H1 (cell line): ENCODE measurements at regions not wholly inside any gene's neighbourhood (a gene's known extent, or its start where the extent isn't known, plus 50 kb on each side); places are given as distances from the start of the nearest gene placed in this dataset.

Source experiments
- CTCF ChIA-PET: fragments of 300-600 bp; sonication (Branson Sonifier 250); formaldehyde crosslinking; loops from one replicate; lab custom pipeline; 2021; ENCODE audit not compliant: partially characterized antibody; lab: Charles Lee
- POLR2A ChIA-PET: fragments of 300-600 bp; sonication (Branson Sonifier 250); formaldehyde crosslinking; loops from one replicate; lab custom pipeline; 2021; ENCODE audit warnings: inconsistent platforms; ENCODE audit not compliant: partially characterized antibody; lab: Charles Lee
- DNase-seq, 2 experiments: peaks; one replicate each; pipeline versions ENCODE4 v3.0.0 to v3.0.0-alpha.2; 2010 to 2022; ENCODE audit warnings: low spot score in 2 of 2, low read depth in 1 of 2, mixed read lengths in 1 of 2
- FAIRE-seq: peaks from 2 replicates; lab custom pipeline; 2011; peaks lifted over from hg19 to GRCh38; lab: Jason Lieb, UNC
- H2AFZ ChIP-seq: 2 replicates; pipeline ENCODE4 v1.8.1; 2012; ENCODE audit warnings: low read length, inconsistent platforms
- H2AK5ac ChIP-seq: 2 replicates; pipeline ENCODE4 v1.6.1; 2013; ENCODE audit warnings: low read depth, low read length
- H2BK120ac ChIP-seq: replicated peaks from 2 replicates; pipeline ENCODE3; 2013; ENCODE audit warnings: low read depth, low read length, inconsistent platforms
- H2BK12ac ChIP-seq: 2 replicates; pipeline ENCODE4 v1.6.1; 2013; ENCODE audit warnings: low read depth, low read length
- H2BK15ac ChIP-seq: 2 replicates; pipeline ENCODE4 v1.6.1; 2013; ENCODE audit warnings: low read length
- H2BK20ac ChIP-seq: 2 replicates; pipeline ENCODE4 v1.6.1; 2013; ENCODE audit warnings: low read length
- H2BK5ac ChIP-seq: 2 replicates; pipeline ENCODE4 v1.6.1; 2013; ENCODE audit warnings: low read depth, low read length
- H3K14ac ChIP-seq: 2 replicates; pipeline ENCODE4 v1.6.1; 2013; ENCODE audit warnings: inconsistent platforms; ENCODE audit not compliant: insufficient read length
- H3K18ac ChIP-seq: 2 replicates; pipeline ENCODE4 v1.6.1; 2013; ENCODE audit warnings: low read length; ENCODE audit errors: extremely low read depth
- H3K23ac ChIP-seq: 2 replicates; pipeline ENCODE4 v1.6.1; 2013; ENCODE audit warnings: inconsistent platforms; ENCODE audit not compliant: insufficient read length
- H3K23me2 ChIP-seq: 2 replicates; pipeline ENCODE4 v1.6.1; 2013; ENCODE audit warnings: low read depth, low read length
- H3K27ac ChIP-seq: 2 replicates; pipeline ENCODE4 v1.6.1; 2011; ENCODE audit warnings: low read depth, low read length, inconsistent platforms
- H3K27me3 ChIP-seq, 4 experiments: replicated peaks in 1 of 4; 1 replicate in 1 of 4; 2 replicates in 3 of 4; pipeline versions ENCODE4 v1.6.1 to v1.8.1; 2011 to 2013; ENCODE audit warnings: low read length in 3 of 4, mild to moderate bottlenecking in 3 of 4, inconsistent platforms in 2 of 4, mixed read lengths in 2 of 4, moderate library complexity in 1 of 4; ENCODE audit not compliant: control insufficient read depth in 3 of 4, insufficient read depth in 3 of 4; ENCODE audit errors: extremely low read depth in 1 of 4
- H3K36me3 ChIP-seq, 4 experiments: 2 replicates each; pipeline versions ENCODE4 v1.6.1 to v1.8.1; 2011 to 2013; ENCODE audit warnings: mild to moderate bottlenecking in 4 of 4, low read length in 3 of 4, moderate library complexity in 2 of 4, control low read depth in 1 of 4, inconsistent platforms in 1 of 4; ENCODE audit not compliant: insufficient read depth in 4 of 4, control insufficient read depth in 2 of 4
- H3K4ac ChIP-seq: replicated peaks from 2 replicates; pipeline ENCODE3; 2013; ENCODE audit warnings: low read length, low read depth, mixed read lengths, inconsistent platforms; ENCODE audit not compliant: insufficient read length
- H3K4me1 ChIP-seq, 4 experiments: replicated peaks in 1 of 4; 1 replicate in 1 of 4; 2 replicates in 3 of 4; pipeline versions ENCODE4 v1.6.1 to v1.8.1; 2011 to 2013; ENCODE audit warnings: low read length in 3 of 4, inconsistent platforms in 2 of 4, mixed read lengths in 1 of 4; ENCODE audit not compliant: insufficient read depth in 4 of 4, control insufficient read depth in 3 of 4
- H3K4me2 ChIP-seq, 2 experiments: 2 replicates each; pipeline versions ENCODE4 v1.6.1 to v1.8.1; 2011 to 2013; ENCODE audit warnings: low read depth in 2 of 2, low read length in 2 of 2, control low read depth in 1 of 2, inconsistent platforms in 1 of 2, mild to moderate bottlenecking in 1 of 2; ENCODE audit not compliant: insufficient read depth in 1 of 2
- H3K4me3 ChIP-seq, 4 experiments: fragments of 200-600, 300-600 bp in 1 of 4; sonication (generic), shearing (Covaris generic), sonication (Bioruptor Twin) in 1 of 4; 2 replicates each; pipeline versions ENCODE4 v1.5.1 to v1.8.1; 2011 to 2016; ENCODE audit warnings: low read length in 4 of 4, low read depth in 3 of 4, control low read depth in 2 of 4, inconsistent platforms in 2 of 4, mild to moderate bottlenecking in 2 of 4, mixed read lengths in 1 of 4, moderate library complexity in 1 of 4; ENCODE audit not compliant: insufficient read depth in 2 of 4; ENCODE audit errors: extremely low read depth in 1 of 4
- H3K56ac ChIP-seq: replicated peaks from 2 replicates; pipeline ENCODE3; 2013; ENCODE audit warnings: low read depth, mild to moderate bottlenecking, mixed read lengths, low read length, inconsistent platforms; ENCODE audit not compliant: insufficient read length
- H3K79me1 ChIP-seq: 2 replicates; pipeline ENCODE4 v1.6.1; 2013; ENCODE audit warnings: low read depth, low read length, control low read depth
- H3K79me2 ChIP-seq, 2 experiments: 2 replicates each; pipeline versions ENCODE4 v1.6.1 to v1.8.1; 2012 to 2013; ENCODE audit warnings: low read length in 2 of 2, mild to moderate bottlenecking in 2 of 2, inconsistent platforms in 1 of 2; ENCODE audit not compliant: insufficient read depth in 2 of 2, control insufficient read depth in 1 of 2
- H3K9ac ChIP-seq, 4 experiments: replicated peaks in 1 of 4; 1 replicate in 1 of 4; 2 replicates in 3 of 4; pipeline versions ENCODE4 v1.6.1 to v1.8.1; 2011 to 2013; ENCODE audit warnings: low read depth in 3 of 4, low read length in 3 of 4, control low read depth in 2 of 4, mild to moderate bottlenecking in 2 of 4, moderate library complexity in 2 of 4, inconsistent platforms in 1 of 4; ENCODE audit errors: extremely low read depth in 1 of 4
- H3K9me3 ChIP-seq, 2 experiments: 2 replicates each; pipeline versions ENCODE4 v1.6.1 to v1.8.1; 2012 to 2013; ENCODE audit warnings: mild to moderate bottlenecking in 2 of 2, moderate library complexity in 2 of 2, control low read depth in 1 of 2, inconsistent platforms in 1 of 2, low read depth in 1 of 2, low read length in 1 of 2, mixed read lengths in 1 of 2; ENCODE audit not compliant: insufficient read depth in 2 of 2
- H4K20me1 ChIP-seq, 2 experiments: replicated peaks in 1 of 2; 2 replicates each; pipeline versions ENCODE3 to v1.8.1; 2011 to 2013; ENCODE audit warnings: inconsistent platforms in 2 of 2, low read length in 2 of 2, mild to moderate bottlenecking in 1 of 2; ENCODE audit not compliant: insufficient read depth in 2 of 2, control insufficient read depth in 1 of 2
- H4K5ac ChIP-seq: 2 replicates; pipeline ENCODE4 v1.6.1; 2013; ENCODE audit warnings: low read length, low read depth, mixed read lengths, inconsistent platforms; ENCODE audit not compliant: insufficient read length
- H4K8ac ChIP-seq: 2 replicates; pipeline ENCODE4 v1.8.0; 2013; ENCODE audit warnings: mild to moderate bottlenecking, moderate library complexity, low read length, inconsistent platforms; ENCODE audit not compliant: insufficient read depth; ENCODE audit errors: extremely low read depth
- H4K91ac ChIP-seq: replicated peaks from 2 replicates; pipeline ENCODE3; 2013; ENCODE audit warnings: low read length, mixed read lengths, inconsistent platforms; ENCODE audit not compliant: insufficient read length
- CEBPB ChIP-seq: IDR thresholded peaks from 2 replicates; pipeline ENCODE4 v1.6.1; 2012; ENCODE audit warnings: low read depth, low read length
- CHD2 ChIP-seq: IDR thresholded peaks from 2 replicates; pipeline ENCODE4 v1.6.1; 2012; ENCODE audit warnings: low read length, improper control_type of control experiment
- EP300 ChIP-seq, 2 experiments: IDR thresholded peaks; 1 replicate in 1 of 2; 2 replicates in 1 of 2; pipeline ENCODE4 v1.6.1; 2011 to 2012; ENCODE audit warnings: low read depth in 2 of 2, low read length in 2 of 2, mild to moderate bottlenecking in 2 of 2, borderline replicate concordance in 1 of 2, inconsistent platforms in 1 of 2, moderate library complexity in 1 of 2
- GTF2F1 ChIP-seq: IDR thresholded peaks from 2 replicates; pipeline ENCODE4 v1.6.1; 2012; ENCODE audit warnings: low read depth, low read length, improper control_type of control experiment, borderline replicate concordance
- JUN ChIP-seq: IDR thresholded peaks from 2 replicates; pipeline ENCODE4 v1.6.1; 2011; ENCODE audit warnings: low read depth, mild to moderate bottlenecking, improper control_type of control experiment, low read length
- KDM4A ChIP-seq: IDR thresholded peaks from one replicate; pipeline ENCODE4 v1.7.1; 2012; ENCODE audit warnings: low read depth, mild to moderate bottlenecking, moderate library complexity, low read length, inconsistent platforms; ENCODE audit not compliant: severe bottlenecking
- RAD21 ChIP-seq, 2 experiments: IDR thresholded peaks in 1 of 2; conservative IDR thresholded peaks in 1 of 2; 2 replicates each; pipeline ENCODE4 v1.6.1; 2011; ENCODE audit warnings: low read depth in 2 of 2, low read length in 2 of 2, improper control_type of control experiment in 1 of 2, inconsistent platforms in 1 of 2, mild to moderate bottlenecking in 1 of 2, moderate library complexity in 1 of 2
- SIRT6 ChIP-seq: IDR thresholded peaks from one replicate; pipeline ENCODE4 v1.7.1; 2012; ENCODE audit warnings: low read length, inconsistent platforms
- SP2 ChIP-seq: IDR thresholded peaks from 2 replicates; pipeline ENCODE4 v1.6.1; 2012; ENCODE audit warnings: mild to moderate bottlenecking, low read length, inconsistent platforms
- SP4 ChIP-seq: IDR thresholded peaks from 2 replicates; pipeline ENCODE4 v1.6.1; 2012; ENCODE audit warnings: low read length, inconsistent platforms
- SUZ12 ChIP-seq: fragments of 200-600 bp; sonication (generic); IDR thresholded peaks from 2 replicates; pipeline ENCODE4 v1.6.1; 2012; ENCODE audit warnings: mild to moderate bottlenecking, inconsistent platforms, low read length, moderate library complexity, mixed read lengths
- TCF12 ChIP-seq: IDR thresholded peaks from 2 replicates; pipeline ENCODE4 v1.6.1; 2011; ENCODE audit warnings: low read depth, mild to moderate bottlenecking, low read length
- TEAD4 ChIP-seq: IDR thresholded peaks from 2 replicates; pipeline ENCODE4 v1.6.1; 2012; ENCODE audit warnings: low read depth, low read length, inconsistent platforms, mixed read lengths
- YY1 ChIP-seq: IDR thresholded peaks from 2 replicates; pipeline ENCODE4 v1.6.1; 2011; ENCODE audit warnings: low read depth, mild to moderate bottlenecking, low read length
- WGBS, 2 experiments: shearing (Covaris generic) in 1 of 2; methylation state at CpG; one replicate each; pipeline versions ENCODE4 v1.1.6 to v1.1.7; 2013 to 2015; ENCODE audit warnings: low lambda C conversion rate in 2 of 2, mixed read lengths in 2 of 2, inconsistent platforms in 1 of 2, low coverage in 1 of 2, missing lambda C conversion rate in 1 of 2; ENCODE audit not compliant: insufficient replicate concordance in 2 of 2, insufficient coverage in 1 of 2, insufficient read length in 1 of 2; ENCODE audit errors: extremely low coverage in 1 of 2, missing lambda C conversion rate in 1 of 2; 5-methylcytosine and 5-hydroxymethylcytosine counted together

- H4K5ac ChIP-seq = no peak overlapping the region
- no peak overlapping the region for H3K4me2 ChIP-seq
- ChIA-PET POLR2A (interaction anchor here (1.3 kb wide), 1 partner anchor 9 kb away, joined by 3 read pairs; no protein-coding TSS in a partner anchor), CTCF (interaction anchor here (1.0 to 1.6 kb wide), 8 partner anchors 9 to 131 kb away, joined by 3 to 9 read pairs (median 5); no protein-coding TSS in a partner anchor)
- H3K23ac ChIP-seq = no peak overlapping the region
- peaks cover 0 to 29% (median 27%) of the 10 kb centered on the region in 4 experiments; a peak in 6 of 7 replicates for H3K27me3 ChIP-seq
- H3K56ac ChIP-seq = no peak overlapping the region
- H2AK5ac ChIP-seq = peak overlapping the region; percentile 84; the same call in 1 of the 2 replicates
- no peak overlapping the region for H2BK120ac ChIP-seq
- H4K8ac ChIP-seq = no peak overlapping the region
- no peaks in the 10 kb centered on the region for H3K79me2 ChIP-seq
- H2BK15ac ChIP-seq = peak overlapping the region; percentile 14; the same call in 1 of the 2 replicates
- no peak overlapping the region for H4K91ac ChIP-seq
- 0 out of 2 replicates have a peak overlapping the region, but pooled peaks have one; percentile 62 for H2BK12ac ChIP-seq
- H2BK5ac ChIP-seq = no peak overlapping the region
- H3K9ac ChIP-seq = no peak overlapping the region
- FAIRE-seq (no peak), DNase-seq (no peak)
- H3K27ac ChIP-seq = no peak overlapping the region
- peaks cover 0 to 10% (median 7%) of the 10 kb centered on the region in 4 experiments; a peak in 6 of 7 replicates for H3K4me1 ChIP-seq
- no peak for TF ChIP-seq SUZ12
- TF ChIP-seq GTF2F1 = no peak
- no peak for TF ChIP-seq JUN
- TF ChIP-seq KDM4A = no peak
- no peak for TF ChIP-seq TEAD4
- TF ChIP-seq RAD21 (IDR thresholded peaks at IDR 0.05 in 1 of 2, conservative IDR thresholded peaks at IDR 0.05 in 1 of 2; ENCODE audit: low read depth in 2 of 2, low read length in 2 of 2) = no peak
- no peak for TF ChIP-seq SIRT6
- no peak for TF ChIP-seq TCF12
- no peak for TF ChIP-seq SP4
- TF ChIP-seq EP300 (IDR thresholded peaks at IDR 0.05; ENCODE audit: borderline replicate concordance in 1 of 2, low read depth in 2 of 2, low read length in 2 of 2) = no peak
- no peak for TF ChIP-seq YY1
- TF ChIP-seq CHD2 = no peak
- TF ChIP-seq CEBPB = no peak
- TF ChIP-seq SP2 = no peak
- no peak overlapping the region for H2BK20ac ChIP-seq
- H3K18ac ChIP-seq = no peak overlapping the region
- H2AFZ ChIP-seq = no peak overlapping the region
- H3K14ac ChIP-seq = no peak overlapping the region
- H3K23me2 ChIP-seq = peaks cover 2% of the 10 kb centered on the region; the same call in 1 of the 2 replicates
- 88% methylated on average over 12 of the region's 12 CpGs; no CpG with 5 or more reads in 1 of the 2 experiments for WGBS, 2 experiments
- no peak overlapping the region for H3K4ac ChIP-seq
- H3K79me1 ChIP-seq = no peaks in the 10 kb centered on the region
- H4K20me1 ChIP-seq = no peaks in the 10 kb centered on the region
- H3K9me3 ChIP-seq = no peaks in the 10 kb centered on the region; a peak in 1 of 4 replicates
- H3K4me3 ChIP-seq = no peak overlapping the region
- no peaks in the 10 kb centered on the region for H3K36me3 ChIP-seq
Observed at GRCh38 chr3:128556907-128557306, 63.9 kb upstream of the GATA2 start.
